ENCODE measurements at regions not wholly inside any gene's neighbourhood (a gene's known extent, or its start where the extent isn't known, plus 50 kb on each side); places are given as distances from the start of the nearest gene placed in this dataset.

GRCh38 chr20:12269579-12269978, 351.9 kb downstream of the BTBD3 start:
- no peak for TF ChIP-seq CTCF (IDR thresholded peaks at IDR 0.05)
- no peak for TF ChIP-seq FOXP4 (CRISPR knock-in tag; IDR thresholded peaks at IDR 0.05)
- no peak for TF ChIP-seq ESRRA (CRISPR knock-in tag; IDR thresholded peaks at IDR 0.05; ENCODE audit: borderline replicate concordance)
- no peak for TF ChIP-seq ATF3 (CRISPR knock-in tag; conservative IDR thresholded peaks at IDR 0.05)
- TF ChIP-seq NR3C1 (CRISPR knock-in tag; conservative IDR thresholded peaks at IDR 0.05; ENCODE audit: low read depth) = no peak

Measured in WTC11 (cell line).